HCT116 (cell line): ENCODE measurements at regions not wholly inside any gene's neighbourhood (a gene's known extent, or its start where the extent isn't known, plus 50 kb on each side); places are given as distances from the start of the nearest gene placed in this dataset.

ENCODE experiments used
- ATAC-seq: fragments of 200-7000 bp; cut with Tn5 transposase; 2 replicates; pipeline ENCODE4 v1.9.1; 2020; ENCODE audit warnings: mild to moderate bottlenecking, moderate library complexity
- BruUV-seq: library from RNA; stranded (reverse); fragments of 400-500 nt; replicated peaks from 2 replicates; lab custom pipeline; 2021; lab: Mats Ljungman, UMichigan
- CTCF ChIA-PET: fragments of 300-600 bp; sonication (Branson Sonifier 250); formaldehyde crosslinking; loops from one replicate; lab custom pipeline; 2021; ENCODE audit warnings: antibody characterized with exemption; lab: Charles Lee
- POLR2A ChIA-PET: fragments of 300-600, 350-600 bp; sonication (Branson Sonifier 250); formaldehyde crosslinking; loops from one replicate; lab custom pipeline; 2021; ENCODE audit warnings: antibody characterized with exemption; lab: Charles Lee
- RAD21 ChIA-PET, 2 experiments: fragments of 300-600 bp; sonication (Branson Sonifier 250); formaldehyde crosslinking; loops; one replicate each; lab custom pipeline; 2023; ENCODE audit warnings: low total read pairs in 2 of 2; ENCODE audit not compliant: uncharacterized antibody in 2 of 2, unreplicated experiment in 2 of 2, low non-redundant PET in 1 of 2; lab: Charles Lee
- DNase-seq: peaks from one replicate; pipeline ENCODE4 v3.0.0-alpha.2; 2010; ENCODE audit warnings: low read depth, low spot score
- H2AFZ ChIP-seq: fragments of 200-600 bp; shearing (Covaris generic), sonication (generic); 2 replicates; pipeline ENCODE4 v1.6.1; 2017; ENCODE audit warnings: low read depth, mixed run types, mixed read lengths, antibody characterized with exemption, low read length; ENCODE audit not compliant: poor library complexity, severe bottlenecking
- H3K27ac ChIP-seq: 2 replicates; pipeline ENCODE4 v1.5.1; 2012; ENCODE audit warnings: low read depth, low read length
- H3K27me3 ChIP-seq: fragments of 200-600 bp; sonication (generic); 2 replicates; pipeline ENCODE4 v1.6.1; 2016; ENCODE audit warnings: mixed run types, low read length, mixed read lengths; ENCODE audit not compliant: insufficient read depth
- H3K36me3 ChIP-seq, 2 experiments: fragments of 200-500 bp in 1 of 2; fragments of 200-600 bp in 1 of 2; sonication (Bioruptor generic) in 1 of 2; sonication (generic) in 1 of 2; 2 replicates each; pipeline versions ENCODE4 v1.5.1 to v1.6.1; 2014 to 2016; ENCODE audit warnings: low read length in 2 of 2, inconsistent platforms in 1 of 2, mixed read lengths in 1 of 2, mixed run types in 1 of 2; ENCODE audit not compliant: insufficient read depth in 2 of 2, control insufficient read depth in 1 of 2
- H3K4me1 ChIP-seq, 2 experiments: fragments of 200-600 bp in 1 of 2; sonication (generic) in 1 of 2; 2 replicates each; pipeline versions ENCODE4 v1.5.1 to v1.6.1; 2012 to 2017; ENCODE audit warnings: low read length in 2 of 2, inconsistent platforms in 1 of 2, mild to moderate bottlenecking in 1 of 2, mixed read lengths in 1 of 2, mixed run types in 1 of 2, moderate library complexity in 1 of 2; ENCODE audit not compliant: insufficient read depth in 2 of 2, control insufficient read depth in 1 of 2
- H3K4me2 ChIP-seq: fragments of 200-600 bp; sonication (generic); 2 replicates; pipeline ENCODE4 v1.6.1; 2017; ENCODE audit warnings: mixed run types, low read length, mixed read lengths
- H3K4me3 ChIP-seq, 2 experiments: fragments of 200-600 bp in 1 of 2; sonication (generic) in 1 of 2; replicated peaks in 1 of 2; 2 replicates each; pipeline ENCODE4 v1.5.1; 2011 to 2016; ENCODE audit warnings: low read length in 2 of 2, control low read depth in 1 of 2, low read depth in 1 of 2, mild to moderate bottlenecking in 1 of 2, mixed read lengths in 1 of 2, mixed run types in 1 of 2
- H3K79me2 ChIP-seq: fragments of 200-600 bp; sonication (generic); 2 replicates; pipeline ENCODE4 v1.6.1; 2017; ENCODE audit warnings: mild to moderate bottlenecking, mixed run types, low read length, moderate library complexity, mixed read lengths; ENCODE audit not compliant: insufficient read depth
- H3K9ac ChIP-seq: fragments of 200-600 bp; sonication (generic); 2 replicates; pipeline ENCODE4 v1.6.1; 2016; ENCODE audit warnings: low read length, mixed read lengths
- H3K9me2 ChIP-seq: fragments of 200-600 bp; sonication (generic), shearing (Covaris generic); 2 replicates; pipeline ENCODE4 v1.6.1; 2017; ENCODE audit warnings: mixed run types, mild to moderate bottlenecking, moderate library complexity; ENCODE audit not compliant: insufficient read depth
- H3K9me3 ChIP-seq, 2 experiments: fragments of 200-500 bp in 1 of 2; fragments of 200-600 bp in 1 of 2; sonication (Bioruptor generic) in 1 of 2; sonication (generic) in 1 of 2; 2 replicates each; pipeline ENCODE4 v1.6.1; 2014 to 2017; ENCODE audit warnings: low read length in 2 of 2, mixed read lengths in 2 of 2, inconsistent platforms in 1 of 2, low read depth in 1 of 2, mild to moderate bottlenecking in 1 of 2, mixed run types in 1 of 2, moderate library complexity in 1 of 2; ENCODE audit not compliant: control insufficient read depth in 1 of 2, insufficient read depth in 1 of 2
- H4K20me1 ChIP-seq: fragments of 200-600 bp; sonication (generic), shearing (Covaris generic); 2 replicates; pipeline ENCODE4 v1.6.1; 2017; ENCODE audit warnings: mixed run types, mild to moderate bottlenecking, moderate library complexity; ENCODE audit not compliant: insufficient read depth
- ATF3 ChIP-seq: IDR thresholded peaks from 2 replicates; pipeline ENCODE4 v1.6.1; 2012
- CBX3 ChIP-seq: IDR thresholded peaks from 2 replicates; pipeline ENCODE4 v1.6.1; 2012; ENCODE audit warnings: low read depth
- CEBPB ChIP-seq: IDR thresholded peaks from 2 replicates; pipeline ENCODE4 v1.6.1; 2012; ENCODE audit warnings: low read depth
- EZH2 ChIP-seq: fragments of 200-600 bp; sonication (generic); IDR thresholded peaks from 2 replicates; pipeline ENCODE4 v1.6.1; 2017; ENCODE audit warnings: antibody characterized with exemption, mixed run types
- EZH2phosphoT487 ChIP-seq: fragments of 200-600 bp; IDR thresholded peaks from 2 replicates; pipeline ENCODE4 v1.6.1; 2018; ENCODE audit warnings: antibody characterized with exemption, borderline replicate concordance
- FOSL1 ChIP-seq: IDR thresholded peaks from 2 replicates; pipeline ENCODE4 v1.6.1; 2012; ENCODE audit warnings: low read depth
- JUND ChIP-seq: IDR thresholded peaks from 2 replicates; pipeline ENCODE4 v1.6.1; 2012
- RAD21 ChIP-seq: IDR thresholded peaks from 2 replicates; pipeline ENCODE4 v1.6.1; 2012; ENCODE audit warnings: low read depth, mild to moderate bottlenecking
- REST ChIP-seq: IDR thresholded peaks from 2 replicates; pipeline ENCODE4 v1.6.1; 2012; ENCODE audit warnings: low read depth
- SIN3A ChIP-seq: IDR thresholded peaks from 2 replicates; pipeline ENCODE4 v1.6.1; 2012; ENCODE audit warnings: low read depth
- SP1 ChIP-seq: IDR thresholded peaks from 2 replicates; pipeline ENCODE4 v1.6.1; 2012; ENCODE audit warnings: low read depth
- TCF7L2 ChIP-seq: IDR thresholded peaks from 2 replicates; pipeline ENCODE4 v1.7.0; 2011; ENCODE audit warnings: borderline replicate concordance, inconsistent platforms; ENCODE audit not compliant: insufficient read depth, insufficient read length; ENCODE audit errors: extremely low read depth
- YY1 ChIP-seq: IDR thresholded peaks from 2 replicates; pipeline ENCODE4 v1.6.1; 2011; ENCODE audit warnings: low read length, low read depth, moderate library complexity, mild to moderate bottlenecking; ENCODE audit not compliant: insufficient replicate concordance; ENCODE audit errors: extremely low read depth
- ZBTB33 ChIP-seq: IDR thresholded peaks from 2 replicates; pipeline ENCODE4 v1.6.1; 2011; ENCODE audit warnings: mild to moderate bottlenecking, low read length, moderate library complexity; ENCODE audit not compliant: insufficient replicate concordance; ENCODE audit errors: extremely low read depth
- ZFX ChIP-seq: fragments of 450-650 bp; IDR thresholded peaks from 2 replicates; pipeline ENCODE4 v1.6.1; 2017
- intact Hi-C: fragments of 100-400 bp; cut with micrococcal nuclease; formaldehyde crosslinking; loops from 2 replicates; pipeline ENCODE4 v1.10.0; 2022

GRCh38 chr2:176845718-176846117, 366.9 kb upstream of the HNRNPA3 start (continued):
- TF ChIP-seq SP1: no peak
- no peak for TF ChIP-seq CBX3

- no peak overlapping the region for H3K27ac ChIP-seq
- no peaks in the 10 kb centered on the region for H3K79me2 ChIP-seq
- no peaks in the 10 kb centered on the region for H3K4me1 ChIP-seq
- ChIA-PET CTCF (no interaction called here), RAD21 (no interaction called here), POLR2A (no interaction called here)
- no peak overlapping the region for H3K4me2 ChIP-seq
- H3K36me3 ChIP-seq: no peaks in the 10 kb centered on the region
- no peak overlapping the region for H3K9ac ChIP-seq
- ATAC-seq: no peak
- no peaks in the 10 kb centered on the region for H4K20me1 ChIP-seq
- TF ChIP-seq SIN3A (no peak), EZH2 (no peak), JUND (no peak), YY1 (no peak), ZFX (no peak), CBX3 (no peak), EZH2phosphoT487 (no peak), ATF3 (no peak)
- H3K4me3 ChIP-seq: no peak overlapping the region
- H2AFZ ChIP-seq: no peak overlapping the region
- DNase-seq: no peak
- intact Hi-C loops: no loop called here
- peaks cover 33% of the 10 kb centered on the region for H3K27me3 ChIP-seq
- H3K9me2 ChIP-seq: no peaks in the 10 kb centered on the region
- no peaks in the 10 kb centered on the region for H3K9me3 ChIP-seq
- no TSS peak for BruUV-seq
Measured at GRCh38 chr2:176847575-176847974, 365.0 kb upstream of the HNRNPA3 start.

GRCh38 chr2:176848844-176849243, 363.8 kb upstream of the HNRNPA3 start:
- H3K27ac ChIP-seq: no peak overlapping the region
- intact Hi-C loops: no loop called here
- ChIA-PET RAD21 (no interaction called here), CTCF (no interaction called here), POLR2A (interaction anchor here (0.6 kb wide), 1 partner anchor 18 kb away, joined by 5 read pairs; no protein-coding TSS in a partner anchor)
- no peak for DNase-seq
- no peaks in the 10 kb centered on the region for H3K4me1 ChIP-seq
- H3K9me3 ChIP-seq: no peaks in the 10 kb centered on the region
- no peaks in the 10 kb centered on the region for H3K36me3 ChIP-seq
- H3K4me3 ChIP-seq: no peak overlapping the region
- no peak overlapping the region for H3K4me2 ChIP-seq
- H3K27me3 ChIP-seq: peaks cover 25% of the 10 kb centered on the region
- no peak for ATAC-seq
- no peaks in the 10 kb centered on the region for H3K9me2 ChIP-seq
- H3K9ac ChIP-seq: no peak overlapping the region
- no peaks in the 10 kb centered on the region for H4K20me1 ChIP-seq
- H3K79me2 ChIP-seq: no peaks in the 10 kb centered on the region
- no TSS peak for BruUV-seq
- no peak overlapping the region for H2AFZ ChIP-seq
- TF ChIP-seq RAD21 (no peak), ZFX (no peak), TCF7L2 (no peak), ZBTB33 (no peak), REST (no peak), SIN3A (no peak), CEBPB (no peak), FOSL1 (no peak)
